ENCODE measurements at regions not wholly inside any gene's neighbourhood (a gene's known extent, or its start where the extent isn't known, plus 50 kb on each side); places are given as distances from the start of the nearest gene placed in this dataset.

GRCh38 chr3:18717598-18717997 lies 292.5 kb upstream of the SATB1 start:
- no peak for TF ChIP-seq CTCF (IDR thresholded peaks at IDR 0.05; ENCODE audit: extremely low read depth, missing control alignments)
- peak; percentile 6 for DNase-seq (ENCODE audit: low spot score)

- no peak for TF ChIP-seq CTCF (IDR thresholded peaks at IDR 0.05; ENCODE audit: extremely low read depth, missing control alignments)
- DNase-seq (ENCODE audit: low spot score): no peak
Measured at GRCh38 chr3:18716821-18717220, 291.7 kb upstream of the SATB1 start.

- TF ChIP-seq CTCF (IDR thresholded peaks at IDR 0.05; ENCODE audit: extremely low read depth, missing control alignments): no peak
- DNase-seq (ENCODE audit: low spot score): no peak
Measured at GRCh38 chr3:18716101-18716500, 291.0 kb upstream of the SATB1 start.

GRCh38 chr3:18715208-18715607 lies 290.1 kb upstream of the SATB1 start:
- DNase-seq (ENCODE audit: low spot score): no peak
- no peak for TF ChIP-seq CTCF (IDR thresholded peaks at IDR 0.05; ENCODE audit: extremely low read depth, missing control alignments)

- DNase-seq (ENCODE audit: low spot score): no peak
- no peak for TF ChIP-seq CTCF (IDR thresholded peaks at IDR 0.05; ENCODE audit: extremely low read depth, missing control alignments)
Measured at GRCh38 chr3:18713577-18713951, 288.4 kb upstream of the SATB1 start.

- no peak for DNase-seq (ENCODE audit: low spot score)
- TF ChIP-seq CTCF (IDR thresholded peaks at IDR 0.05; ENCODE audit: extremely low read depth, missing control alignments): no peak
Measured at GRCh38 chr3:18712713-18713576, 287.8 kb upstream of the SATB1 start.

GRCh38 chr3:18704326-18704725 lies 279.2 kb upstream of the SATB1 start:
- no peak for DNase-seq (ENCODE audit: low spot score)
- no peak for TF ChIP-seq CTCF (IDR thresholded peaks at IDR 0.05; ENCODE audit: extremely low read depth, missing control alignments)
